ENCODE measurements at regions not wholly inside any gene's neighbourhood (a gene's known extent, or its start where the extent isn't known, plus 50 kb on each side); places are given as distances from the start of the nearest gene placed in this dataset.
"Not testable (repeated sequence)": the region's sequence is repeated elsewhere in the genome, so short reads cannot be mapped to it uniquely, and the experiment has no call there.

GRCh38 chr5:101517795-101518194, 614.7 kb upstream of the ST8SIA4 start:
- ATAC-seq: no peak
- H3K4me3 Mint-ChIP-seq: no peak overlapping the region

DNA sequence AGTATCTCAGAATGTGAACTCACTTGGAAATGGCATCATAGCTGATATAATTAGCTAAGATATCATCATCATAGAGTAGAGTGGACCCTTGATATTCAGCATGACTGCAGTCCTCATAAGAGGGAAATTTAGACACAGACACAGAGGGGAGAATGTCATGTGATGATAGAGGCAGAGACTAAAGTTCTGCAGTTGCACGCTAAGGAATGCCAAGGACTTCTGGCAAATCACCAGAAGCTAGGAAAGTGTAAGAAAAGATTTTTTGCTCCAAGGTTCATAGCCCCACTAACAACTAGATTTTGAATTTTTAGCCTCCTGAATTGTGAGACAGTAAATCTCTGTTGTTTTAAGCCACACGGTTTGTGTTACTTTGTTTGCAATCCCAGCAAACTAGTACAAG, 612.6 kb upstream of the ST8SIA4 start:
- no peak for DNase-seq
- ATAC-seq: no peak
- Mint-ChIP-seq H3K4me3 (no peak overlapping the region), H3K36me3 (no peaks in the 10 kb centered on the region), H3K27me3 (no peaks in the 10 kb centered on the region), H3K9me3 (ENCODE audit: low read depth) (peaks cover 4% of the 10 kb centered on the region), H3K27ac (no peak overlapping the region), H3K4me1 (no peaks in the 10 kb centered on the region)
- CTCF ChIA-PET: no interaction called here

More at GRCh38 chr5:101517795-101518194, 614.7 kb upstream of the ST8SIA4 start:
- Mint-ChIP-seq H3K27ac (no peak overlapping the region), H3K4me1 (no peaks in the 10 kb centered on the region), H3K36me3 (no peaks in the 10 kb centered on the region), H3K9me3 (ENCODE audit: low read depth) (peaks cover 6% of the 10 kb centered on the region), H3K27me3 (no peaks in the 10 kb centered on the region)
- no peak for DNase-seq
- CTCF ChIA-PET: no interaction called here

DNA sequence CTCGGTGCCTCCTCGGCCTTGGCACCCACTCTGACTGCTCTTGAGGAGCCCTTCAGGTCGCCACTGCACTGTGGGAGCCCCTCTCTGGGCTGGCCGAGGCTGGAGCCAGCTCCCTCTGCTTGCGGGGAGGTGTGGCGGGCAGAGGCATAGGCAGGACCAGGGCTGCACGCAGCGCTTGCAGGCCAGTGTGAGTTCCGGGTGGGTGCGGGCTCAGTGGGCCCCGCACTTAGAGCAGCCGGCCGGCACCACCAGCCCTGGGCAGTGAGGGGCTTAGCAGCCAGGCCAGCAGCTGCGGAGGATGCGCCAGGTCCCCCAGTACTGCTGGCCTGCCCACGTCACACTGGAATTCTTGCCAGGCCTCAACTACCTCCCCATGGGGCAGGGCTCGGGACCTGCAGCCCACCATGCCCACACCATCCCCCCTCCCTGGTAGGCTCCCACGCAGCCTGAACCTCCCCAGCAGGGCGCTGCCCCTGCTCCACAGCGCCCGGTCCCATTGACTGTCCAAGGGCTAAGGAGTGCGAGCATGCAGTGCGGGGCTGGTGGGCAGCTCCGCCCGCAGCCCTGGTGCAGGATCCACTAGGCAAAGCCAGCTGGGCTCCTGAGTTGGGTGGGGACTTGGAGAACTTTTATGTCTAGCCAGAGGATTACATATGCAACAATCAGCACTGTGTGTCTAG, 602.9 kb upstream of the ST8SIA4 start:
- CTCF ChIA-PET: no interaction called here
- Mint-ChIP-seq H3K27ac (no peak overlapping the region), H3K27me3 (no peaks in the 10 kb centered on the region), H3K4me1 (no peaks in the 10 kb centered on the region), H3K9me3 (ENCODE audit: low read depth) (peaks cover 11% of the 10 kb centered on the region), H3K4me3 (no peak overlapping the region), H3K36me3 (no peaks in the 10 kb centered on the region)
- ATAC-seq: no peak
- DNase-seq: no peak

DNA sequence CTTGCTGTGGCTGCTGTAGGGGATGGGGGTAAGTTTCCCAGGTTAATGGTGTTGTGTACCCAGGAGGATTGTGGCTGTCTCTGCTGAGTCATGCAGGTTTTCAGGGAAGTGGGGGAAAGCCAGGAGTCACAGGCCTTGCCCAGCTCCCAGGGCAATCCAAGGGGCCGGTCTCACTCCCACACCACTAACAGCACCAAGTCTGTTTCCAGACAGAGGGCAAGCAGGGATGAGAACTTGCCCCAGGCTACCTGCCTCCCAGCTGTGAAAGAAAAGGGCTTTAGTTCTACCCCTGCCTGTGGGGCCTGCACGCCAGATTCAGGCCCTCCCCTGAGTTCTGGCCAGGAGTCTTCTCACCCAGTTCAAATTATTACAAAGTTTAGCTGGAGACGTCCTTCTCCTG, 579.8 kb upstream of the ST8SIA4 start:
- no peak for DNase-seq
- no peaks in the 10 kb centered on the region for H3K27me3 Mint-ChIP-seq
- no peak overlapping the region for H3K27ac Mint-ChIP-seq
- no peaks in the 10 kb centered on the region for H3K36me3 Mint-ChIP-seq
- ATAC-seq: no peak
- H3K4me3 Mint-ChIP-seq: no peak overlapping the region
- H3K9me3 Mint-ChIP-seq (ENCODE audit: low read depth): no peaks in the 10 kb centered on the region
- no peaks in the 10 kb centered on the region for H3K4me1 Mint-ChIP-seq
- CTCF ChIA-PET: no interaction called here

GRCh38 chr5:101473483-101473882, 570.4 kb upstream of the ST8SIA4 start:
- no peaks in the 10 kb centered on the region for H3K36me3 Mint-ChIP-seq
- ATAC-seq: no peak
- CTCF ChIA-PET: no interaction called here
- DNase-seq: no peak
- H3K9me3 Mint-ChIP-seq (ENCODE audit: low read depth): no peaks in the 10 kb centered on the region
- no peak overlapping the region for H3K4me3 Mint-ChIP-seq
- no peaks in the 10 kb centered on the region for H3K27me3 Mint-ChIP-seq
- H3K27ac Mint-ChIP-seq: no peak overlapping the region
- H3K4me1 Mint-ChIP-seq: no peaks in the 10 kb centered on the region

- Mint-ChIP-seq H3K4me3 (no peak overlapping the region), H3K27me3 (no peaks in the 10 kb centered on the region), H3K36me3 (no peaks in the 10 kb centered on the region), H3K27ac (no peak overlapping the region), H3K9me3 (ENCODE audit: low read depth) (no peaks in the 10 kb centered on the region), H3K4me1 (no peaks in the 10 kb centered on the region)
- ATAC-seq: no peak
- CTCF ChIA-PET: no interaction called here
- DNase-seq: no peak
These were observed 558.4 kb upstream of the ST8SIA4 start for GRCh38 chr5:101461455-101461854.

- Mint-ChIP-seq H3K4me3 (no peak overlapping the region), H3K9me3 (ENCODE audit: low read depth) (no peaks in the 10 kb centered on the region), H3K27me3 (no peaks in the 10 kb centered on the region), H3K4me1 (no peaks in the 10 kb centered on the region), H3K36me3 (no peaks in the 10 kb centered on the region), H3K27ac (no peak overlapping the region)
- ATAC-seq (no peak), DNase-seq (no peak)
- CTCF ChIA-PET: no interaction called here
These were observed 555.5 kb upstream of the ST8SIA4 start for GRCh38 chr5:101458587-101458986.

DNA sequence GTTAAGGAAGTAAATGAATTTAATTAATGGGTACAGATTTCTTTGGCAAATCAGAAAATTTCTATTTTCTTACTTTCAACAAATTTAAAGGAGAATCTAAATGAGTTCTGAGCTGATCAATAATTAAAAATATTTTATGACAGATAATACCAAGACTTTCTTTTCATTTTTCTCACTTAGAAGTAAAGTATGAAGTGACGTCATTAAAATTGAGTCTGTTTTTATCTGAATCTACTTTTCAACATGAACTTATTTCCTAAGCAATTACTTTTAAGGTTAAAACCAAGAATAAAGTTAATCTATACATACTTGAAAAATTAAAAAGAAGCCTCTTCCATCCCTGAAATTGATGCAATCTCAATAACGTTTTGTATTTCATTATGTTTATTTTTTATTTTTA, 552.8 kb upstream of the ST8SIA4 start:
- no peaks in the 10 kb centered on the region for H3K9me3 Mint-ChIP-seq (ENCODE audit: low read depth)
- no peak for DNase-seq
- H3K4me1 Mint-ChIP-seq: no peaks in the 10 kb centered on the region
- H3K36me3 Mint-ChIP-seq: no peaks in the 10 kb centered on the region
- H3K27me3 Mint-ChIP-seq: no peaks in the 10 kb centered on the region
- no peak overlapping the region for H3K27ac Mint-ChIP-seq
- H3K4me3 Mint-ChIP-seq: no peak overlapping the region
- CTCF ChIA-PET: no interaction called here
- no peak for ATAC-seq

- Mint-ChIP-seq H3K4me3 (no peak overlapping the region), H3K27ac (no peak overlapping the region), H3K27me3 (no peaks in the 10 kb centered on the region), H3K36me3 (no peaks in the 10 kb centered on the region), H3K9me3 (ENCODE audit: low read depth) (no peaks in the 10 kb centered on the region), H3K4me1 (no peaks in the 10 kb centered on the region)
- CTCF ChIA-PET: no interaction called here
- no peak for DNase-seq
- no peak for ATAC-seq
These were observed 552.0 kb upstream of the ST8SIA4 start for GRCh38 chr5:101455048-101455447.

DNA sequence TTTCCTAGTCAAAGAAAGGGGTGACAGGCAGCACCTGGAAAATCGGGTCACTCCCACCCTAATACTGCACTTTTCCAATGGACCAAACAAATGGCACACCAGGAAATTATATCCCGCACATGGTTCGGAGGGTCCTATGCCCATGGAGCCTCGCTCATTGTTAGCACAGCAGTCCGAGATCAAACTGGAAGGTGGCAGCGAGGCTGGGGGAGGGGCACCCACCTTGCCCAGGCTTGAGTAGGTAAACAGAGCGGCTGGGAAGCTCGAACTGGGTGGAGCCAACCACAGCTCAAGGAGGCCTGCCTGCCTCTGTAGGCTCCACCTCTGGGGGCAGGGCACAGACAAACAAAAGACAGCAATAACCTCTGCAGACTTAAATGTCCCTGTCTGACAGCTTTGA, 539.2 kb upstream of the ST8SIA4 start:
- H3K4me1 Mint-ChIP-seq; H3K27ac Mint-ChIP-seq; H3K36me3 Mint-ChIP-seq; ATAC-seq; H3K4me3 Mint-ChIP-seq; DNase-seq; H3K9me3 Mint-ChIP-seq (ENCODE audit: low read depth); CTCF ChIA-PET; H3K27me3 Mint-ChIP-seq: not testable (repeated sequence)

- Mint-ChIP-seq H3K4me1 (no peaks in the 10 kb centered on the region), H3K4me3 (no peak overlapping the region), H3K36me3 (no peaks in the 10 kb centered on the region), H3K9me3 (ENCODE audit: low read depth) (no peaks in the 10 kb centered on the region), H3K27ac (no peak overlapping the region), H3K27me3 (no peaks in the 10 kb centered on the region)
- ATAC-seq (no peak), DNase-seq (no peak)
- CTCF ChIA-PET: no interaction called here
These were observed 537.1 kb upstream of the ST8SIA4 start for GRCh38 chr5:101440173-101440572.

- Mint-ChIP-seq H3K27ac (no peak overlapping the region), H3K9me3 (ENCODE audit: low read depth) (no peaks in the 10 kb centered on the region), H3K27me3 (no peaks in the 10 kb centered on the region), H3K4me3 (no peak overlapping the region), H3K4me1 (no peaks in the 10 kb centered on the region), H3K36me3 (no peaks in the 10 kb centered on the region)
- DNase-seq (no peak), ATAC-seq (no peak)
- CTCF ChIA-PET: no interaction called here
These were observed 534.3 kb upstream of the ST8SIA4 start for GRCh38 chr5:101437351-101437750.

GRCh38 chr5:101435768-101436167, 532.7 kb upstream of the ST8SIA4 start:
- Mint-ChIP-seq H3K36me3 (no peaks in the 10 kb centered on the region), H3K9me3 (ENCODE audit: low read depth) (no peaks in the 10 kb centered on the region), H3K4me1 (no peaks in the 10 kb centered on the region), H3K27me3 (no peaks in the 10 kb centered on the region), H3K4me3 (no peak overlapping the region), H3K27ac (no peak overlapping the region)
- DNase-seq (no peak), ATAC-seq (no peak)
- CTCF ChIA-PET: no interaction called here

GRCh38 chr5:101431201-101431600, 528.1 kb upstream of the ST8SIA4 start:
- CTCF ChIA-PET: no interaction called here
- Mint-ChIP-seq H3K36me3 (no peaks in the 10 kb centered on the region), H3K4me1 (no peaks in the 10 kb centered on the region), H3K27me3 (no peaks in the 10 kb centered on the region), H3K27ac (no peak overlapping the region), H3K9me3 (ENCODE audit: low read depth) (peaks cover 5% of the 10 kb centered on the region), H3K4me3 (no peak overlapping the region)
- ATAC-seq (no peak), DNase-seq (no peak)

DNA sequence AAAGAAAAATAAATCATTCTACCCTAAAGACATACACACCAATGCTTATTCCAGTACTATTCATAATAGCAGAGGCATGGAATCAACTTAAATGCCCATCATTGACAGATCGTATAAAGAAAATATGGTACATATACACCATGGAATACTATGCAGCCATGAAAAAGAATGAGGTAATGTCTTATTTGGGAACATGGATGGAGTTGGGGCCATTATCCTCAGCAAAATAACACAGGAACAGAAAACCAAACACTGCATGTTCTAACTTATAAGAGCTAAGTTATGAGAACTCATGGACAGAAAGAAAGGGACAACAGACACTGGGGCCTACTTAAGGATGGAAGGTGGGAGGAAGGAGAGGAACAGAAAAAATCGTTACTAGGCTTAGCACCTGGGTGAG, 527.5 kb upstream of the ST8SIA4 start:
- Mint-ChIP-seq H3K9me3 (ENCODE audit: low read depth) (peaks cover 5% of the 10 kb centered on the region), H3K36me3 (no peaks in the 10 kb centered on the region), H3K4me3 (no peak overlapping the region), H3K4me1 (no peaks in the 10 kb centered on the region), H3K27me3 (no peaks in the 10 kb centered on the region), H3K27ac (no peak overlapping the region)
- CTCF ChIA-PET: no interaction called here
- ATAC-seq (no peak), DNase-seq (no peak)
